ENCODE measurements at regions not wholly inside any gene's neighbourhood (a gene's known extent, or its start where the extent isn't known, plus 50 kb on each side); places are given as distances from the start of the nearest gene placed in this dataset.

- ChIA-PET CTCF (no interaction called here), POLR2A (no interaction called here)
- dilution Hi-C loops (cut with MboI; ENCODE audit: extremely low pct_ligation_motif_present, low sequenced_read_pairs): no loop called here
- Histone ChIP-seq H3K9me1 (replicated peaks; ENCODE audit: control insufficient read depth, extremely low read depth, insufficient read depth, low read length) (no peaks in the 10 kb centered on the region), H3K9me3 (replicated peaks; ENCODE audit: control insufficient read depth, insufficient read depth, low read length) (peaks cover 5% of the 10 kb centered on the region), H4K20me1 (replicated peaks; ENCODE audit: control insufficient read depth, extremely low read depth, insufficient read depth, low read length) (no peaks in the 10 kb centered on the region), H3K27me3 (ENCODE audit: control insufficient read depth in 2 of 2, insufficient read depth in 2 of 2, low read length in 2 of 2) (no peaks in the 10 kb centered on the region), H3K27ac (ENCODE audit: insufficient read depth, low read depth, low read length) (no peak overlapping the region), H3K79me2 (ENCODE audit: control insufficient read depth, insufficient read depth, low read length) (no peaks in the 10 kb centered on the region), H3K9ac (replicated peaks; ENCODE audit: extremely low read depth, insufficient read depth, low read length) (no peak overlapping the region), H3K36me3 (ENCODE audit: control insufficient read depth in 2 of 2, extremely low read depth in 1 of 2, insufficient read depth in 2 of 2, low read length in 2 of 2) (no peaks in the 10 kb centered on the region), H3K4me1 (ENCODE audit: control insufficient read depth, extremely low read depth, insufficient read depth, low read length) (no peaks in the 10 kb centered on the region), H3K4me3 (replicated peaks in 1 of 3; ENCODE audit: insufficient read depth in 1 of 3, low read depth in 1 of 3, low read length in 3 of 3) (no peak overlapping the region), H3K4me2 (ENCODE audit: insufficient read depth, low read length) (no peak overlapping the region), H2AFZ (ENCODE audit: low read depth, low read length) (no peak overlapping the region)
- FAIRE-seq (no peak), DNase-seq (ENCODE audit: low read depth, low spot score) (no peak)
- no TSS peak for BruUV-seq (replicated peaks)
- intact Hi-C loops (cut with micrococcal nuclease): no loop called here
- TF ChIP-seq POLR2AphosphoS5 (IDR thresholded peaks at IDR 0.05; ENCODE audit: insufficient read depth, low read depth, low read length) (no peak), FOS (IDR thresholded peaks at IDR 0.05; ENCODE audit: borderline replicate concordance, insufficient read depth, low read length) (no peak), JUN (IDR thresholded peaks at IDR 0.05; ENCODE audit: borderline replicate concordance, insufficient read depth, insufficient read length, low read depth) (no peak), GATA2 (IDR thresholded peaks at IDR 0.05; ENCODE audit: insufficient read depth, insufficient read length, low read depth, low read length) (no peak), MAX (IDR thresholded peaks at IDR 0.05; ENCODE audit: insufficient read depth, insufficient read length) (no peak), MYC (IDR thresholded peaks at IDR 0.05; ENCODE audit: low read depth, low read length) (no peak), EZH2 (IDR thresholded peaks at IDR 0.05; ENCODE audit: borderline replicate concordance, low read depth, low read length, severe bottlenecking) (no peak), POLR2A (IDR thresholded peaks at IDR 0.05; ENCODE audit: low read depth, low read length) (no peak), CTCF (IDR thresholded peaks at IDR 0.05; ENCODE audit: extremely low read depth in 1 of 2, insufficient read depth in 1 of 2, low read depth in 1 of 2, low read length in 2 of 2) (no peak)
These were observed 902.5 kb downstream of the KCNJ2 start for GRCh38 chr17:71071837-71072236.

All from endothelial cell of umbilical vein (primary cell).